K562 (cell line): ENCODE measurements at regions not wholly inside any gene's neighbourhood (a gene's known extent, or its start where the extent isn't known, plus 50 kb on each side); places are given as distances from the start of the nearest gene placed in this dataset.

Experiments
- ATAC-seq: fragments of 200-7000 bp; cut with Tn5 transposase; 3 replicates; pipeline ENCODE4 v1.9.1; 2020; ENCODE audit warnings: moderate library complexity
- BruUV-seq: library from RNA; stranded (reverse); fragments of 400-500 nt; replicated peaks from 2 replicates; lab custom pipeline; 2021; lab: Mats Ljungman, UMichigan
- CTCF ChIA-PET: fragments of 300-600 bp; formaldehyde crosslinking; extraction: SDS; loops from one replicate; lab custom pipeline; 2021; ENCODE audit warnings: low intra/inter-chr PET ratio; lab: Yijun Ruan, JAX
- POLR2A ChIA-PET: fragments of 300-600, 350-650 bp; sonication (Branson Sonifier 250); formaldehyde crosslinking; extraction: SDS; loops from one replicate; lab custom pipeline; 2021; ENCODE audit warnings: antibody characterized with exemption, inconsistent platforms; lab: Yijun Ruan, JAX
- DNase-seq, 4 experiments: peaks; one replicate each; pipeline versions ENCODE4 v3.0.0 to v3.0.0-alpha.2; 2011 to 2018; ENCODE audit warnings: low spot score in 3 of 4, mixed read lengths in 3 of 4; ENCODE audit errors: extremely low read depth in 1 of 4
- FAIRE-seq: peaks from 2 replicates; lab custom pipeline; 2011; peaks lifted over from hg19 to GRCh38; lab: Jason Lieb, UNC
- H2AFZ ChIP-seq: 2 replicates; pipeline ENCODE4 v1.6.0; 2011; ENCODE audit warnings: low read depth, low read length, control low read depth, inconsistent platforms
- H3K27ac ChIP-seq: fragments of 200-600 bp; 3 replicates; pipeline ENCODE4 v1.8.0; 2011; ENCODE audit warnings: low read depth, mild to moderate bottlenecking, control low read depth, inconsistent platforms, low read length, moderate library complexity, mixed read lengths; ENCODE audit errors: extremely low read depth
- H3K27me3 ChIP-seq, 2 experiments: fragments of 300-600 bp in 1 of 2; 2 replicates in 1 of 2; 3 replicates in 1 of 2; pipeline versions ENCODE4 v1.6.0 to v1.8.0; 2011; ENCODE audit warnings: inconsistent platforms in 2 of 2, low read length in 2 of 2, mild to moderate bottlenecking in 1 of 2, mixed read lengths in 1 of 2, moderate library complexity in 1 of 2; ENCODE audit not compliant: control insufficient read depth in 2 of 2, insufficient read depth in 2 of 2
- H3K36me3 ChIP-seq: fragments of 300-600 bp; 3 replicates; pipeline ENCODE4 v1.8.0; 2011; ENCODE audit warnings: mild to moderate bottlenecking, low read length, inconsistent platforms; ENCODE audit not compliant: control insufficient read depth, insufficient read depth
- H3K4me1 ChIP-seq, 2 experiments: fragments of 200-600 bp in 1 of 2; replicated peaks in 1 of 2; 2 replicates in 1 of 2; 3 replicates in 1 of 2; pipeline versions ENCODE4 v1.5.1 to v1.8.0; 2011; ENCODE audit warnings: inconsistent platforms in 2 of 2, low read length in 2 of 2, mild to moderate bottlenecking in 1 of 2, mixed read lengths in 1 of 2, moderate library complexity in 1 of 2; ENCODE audit not compliant: control insufficient read depth in 2 of 2, insufficient read depth in 2 of 2
- H3K4me2 ChIP-seq: 2 replicates; pipeline ENCODE4 v1.6.1; 2011; ENCODE audit warnings: low read length, control low read depth, inconsistent platforms, mixed read lengths; ENCODE audit not compliant: insufficient read depth
- H3K4me3 ChIP-seq: fragments of 200-600 bp; sonication (generic), shearing (Covaris generic); 2 replicates; pipeline ENCODE4 v1.5.1; 2016; ENCODE audit warnings: control low read depth, inconsistent platforms
- H3K79me2 ChIP-seq: fragments of 200-600 bp; 3 replicates; pipeline ENCODE4 v1.8.0; 2011; ENCODE audit warnings: low read length, inconsistent platforms; ENCODE audit not compliant: control insufficient read depth, insufficient read depth
- H3K9ac ChIP-seq, 2 experiments: 2 replicates each; pipeline versions ENCODE4 v1.6.0 to v1.6.1; 2011; ENCODE audit warnings: low read depth in 2 of 2, low read length in 2 of 2, control low read depth in 1 of 2, inconsistent platforms in 1 of 2, mild to moderate bottlenecking in 1 of 2, mixed read lengths in 1 of 2; ENCODE audit not compliant: insufficient read depth in 1 of 2
- H3K9me1 ChIP-seq: one replicate; pipeline ENCODE4 v1.6.0; 2011; ENCODE audit warnings: inconsistent platforms, mild to moderate bottlenecking, low read length, moderate library complexity; ENCODE audit not compliant: control insufficient read depth, insufficient read depth
- H3K9me3 ChIP-seq: replicated peaks from 2 replicates; pipeline ENCODE4 v1.5.1; 2011; ENCODE audit warnings: low read depth, low read length, inconsistent platforms; ENCODE audit not compliant: control insufficient read depth, insufficient read depth
- H4K20me1 ChIP-seq: replicated peaks from 2 replicates; pipeline ENCODE4 v1.6.1; 2011; ENCODE audit warnings: low read length, inconsistent platforms, mixed read lengths; ENCODE audit not compliant: control insufficient read depth, insufficient read depth
- ARID2 ChIP-seq: fragments of 450-650 bp; IDR thresholded peaks from 2 replicates; pipeline ENCODE4 v1.6.1; 2017; ENCODE audit warnings: antibody characterized with exemption, mild to moderate bottlenecking
- BRD4 ChIP-seq: fragments of 200-600 bp; sonication (generic); IDR thresholded peaks from 2 replicates; pipeline ENCODE4 v1.6.1; 2017; ENCODE audit warnings: inconsistent platforms
- CREB1 ChIP-seq, 2 experiments: sonication (generic) in 1 of 2; formaldehyde crosslinking in 1 of 2; IDR thresholded peaks; 2 replicates each; pipeline versions ENCODE4 v1.6.1 to v1.8.0; 2012 to 2022; ENCODE audit warnings: inconsistent platforms in 1 of 2, mild to moderate bottlenecking in 1 of 2, missing genetic modification reagents in 1 of 2, moderate library complexity in 1 of 2
- CTBP1 ChIP-seq: fragments of 450-650 bp; IDR thresholded peaks from 2 replicates; pipeline ENCODE4 v1.6.1; 2016; ENCODE audit warnings: borderline replicate concordance
- FUS ChIP-seq: fragments of 200-400 bp; formaldehyde crosslinking; optimal IDR thresholded peaks from 2 replicates; pipeline ENCODE3; 2017; ENCODE audit warnings: low read depth, low read length
- KDM5B ChIP-seq: fragments of 200-600 bp; sonication (generic); IDR thresholded peaks from 2 replicates; pipeline ENCODE4 v1.6.1; 2012; ENCODE audit warnings: low read depth, mild to moderate bottlenecking, moderate library complexity, low read length, control low read depth, inconsistent platforms; ENCODE audit not compliant: insufficient replicate concordance
- MAFF ChIP-seq: IDR thresholded peaks from 2 replicates; pipeline ENCODE4 v1.6.1; 2012; ENCODE audit warnings: low read length, improper control_type of control experiment
- ZC3H11A ChIP-seq: IDR thresholded peaks from 2 replicates; pipeline ENCODE4 v1.6.1; 2012; ENCODE audit warnings: low read depth, low read length, improper control_type of control experiment
- ZNF174 ChIP-seq: fragments of 250-450 bp; sonication (Bioruptor Pico); IDR thresholded peaks from 2 replicates; pipeline ENCODE4 v1.4.0; 2020; ENCODE audit warnings: mild to moderate bottlenecking
- ZNF324 ChIP-seq: fragments of 250-450 bp; sonication (Bioruptor Pico); IDR thresholded peaks from 2 replicates; pipeline ENCODE4 v1.4.0; 2020; ENCODE audit warnings: mild to moderate bottlenecking
- ZNF699 ChIP-seq: fragments of 250-450 bp; sonication (Bioruptor Pico); IDR thresholded peaks from 2 replicates; pipeline ENCODE4 v1.8.0; 2021; ENCODE audit warnings: mild to moderate bottlenecking, moderate library complexity; ENCODE audit not compliant: insufficient replicate concordance
- WGBS: fragments of 100-300 bp; shearing (Covaris generic); methylation state at CpG from one replicate; pipeline ENCODE4 v1.1.6; 2016; ENCODE audit warnings: low coverage, mixed read lengths; ENCODE audit not compliant: insufficient coverage; ENCODE audit errors: missing lambda C conversion rate; 5-methylcytosine and 5-hydroxymethylcytosine counted together
- in situ Hi-C: fragments of 300-500 bp; cut with MboI; formaldehyde crosslinking; loops from 4 replicates; pipeline ENCODE4 v1.15.0; 2018; ENCODE audit warnings: inconsistent platforms, mixed read lengths
- intact Hi-C: fragments of 100-400 bp; cut with micrococcal nuclease; formaldehyde crosslinking; loops from 2 replicates; pipeline ENCODE4 v1.14.2; 2022
- TF ChIP-seq, protein P1 (sequence below): sonication (generic); formaldehyde crosslinking; IDR thresholded peaks from 2 replicates; pipeline ENCODE4 v1.8.0; 2023; ENCODE audit warnings: mild to moderate bottlenecking, missing genetic modification reagents
- TF ChIP-seq, protein P2 (sequence below): fragments of 250-450 bp; sonication (Bioruptor Pico); IDR thresholded peaks from 2 replicates; pipeline ENCODE4 v1.8.0; 2022; ENCODE audit warnings: inconsistent platforms
- TF ChIP-seq, protein P3 (sequence below): fragments of 250-450 bp; sonication (Bioruptor Pico); IDR thresholded peaks from 2 replicates; pipeline ENCODE4 v1.5.0; 2020; ENCODE audit warnings: mild to moderate bottlenecking
- TF ChIP-seq, protein P4 (sequence below): IDR thresholded peaks from 2 replicates; pipeline ENCODE4 v1.6.1; 2012; ENCODE audit warnings: low read depth, low read length, improper control_type of control experiment, borderline replicate concordance
- TF ChIP-seq, protein P5 (sequence below): fragments of 250-450 bp; sonication (Bioruptor Pico); IDR thresholded peaks from 2 replicates; pipeline ENCODE4 v1.6.1; 2021; ENCODE audit warnings: mild to moderate bottlenecking

DNA sequence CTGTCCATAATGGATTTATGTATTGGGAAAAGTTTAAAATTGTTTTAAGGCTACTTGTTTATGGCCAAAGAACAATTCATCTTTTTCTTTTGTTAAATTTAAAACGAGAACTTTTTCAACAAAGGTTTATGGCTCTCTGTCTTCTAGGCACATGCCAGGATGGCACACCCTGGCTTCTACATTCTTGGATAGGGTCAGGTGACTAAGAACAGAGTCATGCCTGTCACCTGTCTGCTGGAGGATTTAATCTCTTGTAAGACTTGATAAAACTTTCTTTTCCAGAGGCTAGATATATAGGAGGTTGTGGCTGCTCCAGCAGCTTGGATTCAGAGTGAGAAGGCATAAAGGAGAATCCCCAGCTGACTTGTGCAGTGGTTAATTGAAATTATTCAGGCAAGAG is 915.4 kb downstream of the GATA3 start:
- no peak overlapping the region for H3K4me2 ChIP-seq
- DNase-seq (no peak), ATAC-seq (no peak), FAIRE-seq (no peak)
- intact Hi-C loops (no loop called here), in situ Hi-C loops (no loop called here)
- no TSS peak for BruUV-seq
- H3K27me3 ChIP-seq, result no peaks in the 10 kb centered on the region
- ChIA-PET CTCF (no interaction called here), POLR2A (no interaction called here)
- no peaks in the 10 kb centered on the region for H3K36me3 ChIP-seq
- H3K4me1 ChIP-seq, result no peaks in the 10 kb centered on the region
- WGBS, result 0% methylated on average over 1 of the region's 1 CpG
- no peaks in the 10 kb centered on the region for H3K79me2 ChIP-seq
- H2AFZ ChIP-seq, result no peak overlapping the region
- TF ChIP-seq MAFF (no peak), ZC3H11A (no peak), CREB1 (IDR thresholded peaks at IDR 0.05) (no peak), CREB1 (CRISPR knock-in tag; IDR thresholded peaks at IDR 0.05) (no peak), KDM5B (no peak), ARID2 (no peak), CTBP1 (no peak), ZNF324 (CRISPR knock-in tag) (no peak), ZNF174 (no peak), ZNF699 (CRISPR knock-in tag) (no peak), BRD4 (no peak), FUS (no peak)
- TF ChIP-seq, protein P1, sequence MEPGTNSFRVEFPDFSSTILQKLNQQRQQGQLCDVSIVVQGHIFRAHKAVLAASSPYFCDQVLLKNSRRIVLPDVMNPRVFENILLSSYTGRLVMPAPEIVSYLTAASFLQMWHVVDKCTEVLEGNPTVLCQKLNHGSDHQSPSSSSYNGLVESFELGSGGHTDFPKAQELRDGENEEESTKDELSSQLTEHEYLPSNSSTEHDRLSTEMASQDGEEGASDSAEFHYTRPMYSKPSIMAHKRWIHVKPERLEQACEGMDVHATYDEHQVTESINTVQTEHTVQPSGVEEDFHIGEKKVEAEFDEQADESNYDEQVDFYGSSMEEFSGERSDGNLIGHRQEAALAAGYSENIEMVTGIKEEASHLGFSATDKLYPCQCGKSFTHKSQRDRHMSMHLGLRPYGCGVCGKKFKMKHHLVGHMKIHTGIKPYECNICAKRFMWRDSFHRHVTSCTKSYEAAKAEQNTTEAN (CRISPR knock-in tag), result no peak
- TF ChIP-seq, protein P2, sequence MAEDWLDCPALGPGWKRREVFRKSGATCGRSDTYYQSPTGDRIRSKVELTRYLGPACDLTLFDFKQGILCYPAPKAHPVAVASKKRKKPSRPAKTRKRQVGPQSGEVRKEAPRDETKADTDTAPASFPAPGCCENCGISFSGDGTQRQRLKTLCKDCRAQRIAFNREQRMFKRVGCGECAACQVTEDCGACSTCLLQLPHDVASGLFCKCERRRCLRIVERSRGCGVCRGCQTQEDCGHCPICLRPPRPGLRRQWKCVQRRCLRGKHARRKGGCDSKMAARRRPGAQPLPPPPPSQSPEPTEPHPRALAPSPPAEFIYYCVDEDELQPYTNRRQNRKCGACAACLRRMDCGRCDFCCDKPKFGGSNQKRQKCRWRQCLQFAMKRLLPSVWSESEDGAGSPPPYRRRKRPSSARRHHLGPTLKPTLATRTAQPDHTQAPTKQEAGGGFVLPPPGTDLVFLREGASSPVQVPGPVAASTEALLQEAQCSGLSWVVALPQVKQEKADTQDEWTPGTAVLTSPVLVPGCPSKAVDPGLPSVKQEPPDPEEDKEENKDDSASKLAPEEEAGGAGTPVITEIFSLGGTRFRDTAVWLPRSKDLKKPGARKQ (CRISPR knock-in tag), result no peak
- TF ChIP-seq, protein P3, sequence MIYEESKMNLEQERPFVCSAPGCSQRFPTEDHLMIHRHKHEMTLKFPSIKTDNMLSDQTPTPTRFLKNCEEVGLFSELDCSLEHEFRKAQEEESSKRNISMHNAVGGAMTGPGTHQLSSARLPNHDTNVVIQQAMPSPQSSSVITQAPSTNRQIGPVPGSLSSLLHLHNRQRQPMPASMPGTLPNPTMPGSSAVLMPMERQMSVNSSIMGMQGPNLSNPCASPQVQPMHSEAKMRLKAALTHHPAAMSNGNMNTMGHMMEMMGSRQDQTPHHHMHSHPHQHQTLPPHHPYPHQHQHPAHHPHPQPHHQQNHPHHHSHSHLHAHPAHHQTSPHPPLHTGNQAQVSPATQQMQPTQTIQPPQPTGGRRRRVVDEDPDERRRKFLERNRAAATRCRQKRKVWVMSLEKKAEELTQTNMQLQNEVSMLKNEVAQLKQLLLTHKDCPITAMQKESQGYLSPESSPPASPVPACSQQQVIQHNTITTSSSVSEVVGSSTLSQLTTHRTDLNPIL (CRISPR knock-in tag), result no peak
- TF ChIP-seq, protein P4, sequence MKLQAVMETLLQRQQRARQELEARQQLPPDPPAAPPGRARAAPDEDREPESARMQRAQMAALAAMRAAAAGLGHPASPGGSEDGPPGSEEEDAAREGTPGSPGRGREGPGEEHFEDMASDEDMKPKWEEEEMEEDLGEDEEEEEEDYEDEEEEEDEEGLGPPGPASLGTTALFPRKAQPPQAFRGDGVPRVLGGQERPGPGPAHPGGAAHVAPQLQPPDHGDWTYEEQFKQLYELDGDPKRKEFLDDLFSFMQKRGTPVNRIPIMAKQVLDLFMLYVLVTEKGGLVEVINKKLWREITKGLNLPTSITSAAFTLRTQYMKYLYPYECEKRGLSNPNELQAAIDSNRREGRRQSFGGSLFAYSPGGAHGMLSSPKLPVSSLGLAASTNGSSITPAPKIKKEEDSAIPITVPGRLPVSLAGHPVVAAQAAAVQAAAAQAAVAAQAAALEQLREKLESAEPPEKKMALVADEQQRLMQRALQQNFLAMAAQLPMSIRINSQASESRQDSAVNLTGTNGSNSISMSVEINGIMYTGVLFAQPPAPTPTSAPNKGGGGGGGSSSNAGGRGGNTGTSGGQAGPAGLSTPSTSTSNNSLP, result no peak
- TF ChIP-seq, protein P5, sequence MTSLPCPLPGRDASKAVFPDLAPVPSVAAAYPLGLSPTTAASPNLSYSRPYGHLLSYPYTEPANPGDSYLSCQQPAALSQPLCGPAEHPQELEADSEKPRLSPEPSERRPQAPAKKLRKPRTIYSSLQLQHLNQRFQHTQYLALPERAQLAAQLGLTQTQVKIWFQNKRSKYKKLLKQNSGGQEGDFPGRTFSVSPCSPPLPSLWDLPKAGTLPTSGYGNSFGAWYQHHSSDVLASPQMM (CRISPR knock-in tag), result no peak
- H3K9me3 ChIP-seq, result no peaks in the 10 kb centered on the region
- no peak overlapping the region for H3K9ac ChIP-seq
- H3K27ac ChIP-seq, result no peak overlapping the region
- H3K4me3 ChIP-seq, result no peak overlapping the region
- no peaks in the 10 kb centered on the region for H3K9me1 ChIP-seq
- H4K20me1 ChIP-seq, result no peaks in the 10 kb centered on the region
